ENCODE measurements at regions not wholly inside any gene's neighbourhood (a gene's known extent, or its start where the extent isn't known, plus 50 kb on each side); places are given as distances from the start of the nearest gene placed in this dataset.

DNA sequence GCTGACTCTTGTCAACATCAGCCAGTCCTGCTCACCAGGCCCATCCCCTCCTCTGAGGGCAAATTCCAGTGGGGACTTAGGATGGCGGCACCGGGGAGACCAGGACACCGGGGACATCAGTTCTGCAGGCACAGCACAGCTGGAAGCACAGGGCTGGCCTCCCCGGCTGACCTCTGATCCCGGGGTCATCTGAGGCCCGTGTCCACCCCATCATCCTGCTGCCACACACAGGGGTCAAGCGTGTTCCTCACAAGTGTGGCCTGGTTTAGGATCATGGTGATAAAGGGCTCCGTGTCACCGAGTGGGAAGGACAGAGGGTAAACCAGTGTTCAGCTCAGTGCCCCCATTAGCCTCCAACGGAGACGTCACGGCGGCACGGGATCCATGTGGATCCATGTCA lies 58.1 kb upstream of the CTDP1 start:
- TF ChIP-seq, protein P1, sequence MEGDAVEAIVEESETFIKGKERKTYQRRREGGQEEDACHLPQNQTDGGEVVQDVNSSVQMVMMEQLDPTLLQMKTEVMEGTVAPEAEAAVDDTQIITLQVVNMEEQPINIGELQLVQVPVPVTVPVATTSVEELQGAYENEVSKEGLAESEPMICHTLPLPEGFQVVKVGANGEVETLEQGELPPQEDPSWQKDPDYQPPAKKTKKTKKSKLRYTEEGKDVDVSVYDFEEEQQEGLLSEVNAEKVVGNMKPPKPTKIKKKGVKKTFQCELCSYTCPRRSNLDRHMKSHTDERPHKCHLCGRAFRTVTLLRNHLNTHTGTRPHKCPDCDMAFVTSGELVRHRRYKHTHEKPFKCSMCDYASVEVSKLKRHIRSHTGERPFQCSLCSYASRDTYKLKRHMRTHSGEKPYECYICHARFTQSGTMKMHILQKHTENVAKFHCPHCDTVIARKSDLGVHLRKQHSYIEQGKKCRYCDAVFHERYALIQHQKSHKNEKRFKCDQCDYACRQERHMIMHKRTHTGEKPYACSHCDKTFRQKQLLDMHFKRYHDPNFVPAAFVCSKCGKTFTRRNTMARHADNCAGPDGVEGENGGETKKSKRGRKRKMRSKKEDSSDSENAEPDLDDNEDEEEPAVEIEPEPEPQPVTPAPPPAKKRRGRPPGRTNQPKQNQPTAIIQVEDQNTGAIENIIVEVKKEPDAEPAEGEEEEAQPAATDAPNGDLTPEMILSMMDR (IDR thresholded peaks at IDR 0.05; ENCODE audit: low read length): no peak
- TF ChIP-seq EZH2 (optimal IDR thresholded peaks at IDR 0.05; ENCODE audit: low read depth, low read length): no peak
- TF ChIP-seq EZH2phosphoT487 (IDR thresholded peaks at IDR 0.05; ENCODE audit: low read length): no peak

Measured in MM.1S (cell line).